Gastroesophageal sphincter (tissue), 4 donors: ENCODE measurements at regions not wholly inside any gene's neighbourhood (a gene's known extent, or its start where the extent isn't known, plus 50 kb on each side); places are given as distances from the start of the nearest gene placed in this dataset.

Source experiments
- ATAC-seq: fragments of 150-250 bp; one replicate; pipeline ENCODE4 v1.9.1; 2016; ENCODE audit warnings: mild to moderate bottlenecking, moderate library complexity
- H3K27ac ChIP-seq, 4 donors: fragments of 200-600 bp; sonication (generic) in 3 of 4; 1 replicate in 3 of 4; 2 replicates in 1 of 4; pipeline ENCODE4 v1.5.1; 2016 to 2019
- H3K27me3 ChIP-seq: fragments of 200-600 bp; sonication (generic); one replicate; pipeline ENCODE4 v1.5.1; 2019
- H3K36me3 ChIP-seq, 2 donors: fragments of 200-600 bp; sonication (generic); one replicate each; pipeline ENCODE4 v1.5.1; 2019; ENCODE audit warnings: control low read depth in 1 of 2
- H3K4me1 ChIP-seq, 3 donors: fragments of 200-600 bp; sonication (generic); 1 replicate in 2 of 3; 2 replicates in 1 of 3; pipeline ENCODE4 v1.5.1; 2016 to 2019; ENCODE audit warnings: control low read depth in 2 of 3
- H3K4me3 ChIP-seq, 2 donors: fragments of 200-600 bp; sonication (generic); one replicate each; pipeline ENCODE4 v1.5.1; 2019; ENCODE audit warnings: mild to moderate bottlenecking in 1 of 2, moderate library complexity in 1 of 2
- H3K9me3 ChIP-seq, 3 donors: fragments of 200-600 bp; sonication (generic); one replicate each; pipeline ENCODE4 v1.5.1; 2017 to 2019; ENCODE audit warnings: control low read depth in 2 of 3
- EP300 ChIP-seq: sonication (generic); formaldehyde crosslinking; IDR thresholded peaks from one replicate; pipeline ENCODE4 v1.6.1; 2017; ENCODE audit warnings: antibody characterized with exemption, mild to moderate bottlenecking
- POLR2A ChIP-seq, 2 donors: fragments of 450-650 bp; IDR thresholded peaks; one replicate each; pipeline ENCODE4 v1.6.1; 2017; ENCODE audit warnings: antibody characterized with exemption in 2 of 2, mild to moderate bottlenecking in 2 of 2, moderate library complexity in 1 of 2
- POLR2AphosphoS5 ChIP-seq: sonication (generic); formaldehyde crosslinking; IDR thresholded peaks from one replicate; pipeline ENCODE4 v1.6.1; 2017; ENCODE audit warnings: antibody characterized with exemption
- WGBS, 2 donors: methylation state at CpG; one replicate each; pipeline ENCODE4 v1.1.5; 2018; ENCODE audit warnings: low coverage in 1 of 2; 5-methylcytosine and 5-hydroxymethylcytosine counted together
- small RNA-seq, 4 donors: library from RNA; depleted of rRNA; stranded (forward); fragments of <200 nt; gene quantifications; one replicate each; pipeline ENCODE3, GENCODE V24; 2016
- TF ChIP-seq, protein P1 (sequence below), 4 experiments: fragments of 200-600 bp in 2 of 4; fragments of 450-650 bp in 2 of 4; sonication (generic) in 1 of 4; IDR thresholded peaks; one replicate each; pipeline ENCODE4 v1.5.1; 2017 to 2019; ENCODE audit warnings: antibody characterized with exemption in 4 of 4, mild to moderate bottlenecking in 2 of 4, moderate library complexity in 2 of 4

DNA sequence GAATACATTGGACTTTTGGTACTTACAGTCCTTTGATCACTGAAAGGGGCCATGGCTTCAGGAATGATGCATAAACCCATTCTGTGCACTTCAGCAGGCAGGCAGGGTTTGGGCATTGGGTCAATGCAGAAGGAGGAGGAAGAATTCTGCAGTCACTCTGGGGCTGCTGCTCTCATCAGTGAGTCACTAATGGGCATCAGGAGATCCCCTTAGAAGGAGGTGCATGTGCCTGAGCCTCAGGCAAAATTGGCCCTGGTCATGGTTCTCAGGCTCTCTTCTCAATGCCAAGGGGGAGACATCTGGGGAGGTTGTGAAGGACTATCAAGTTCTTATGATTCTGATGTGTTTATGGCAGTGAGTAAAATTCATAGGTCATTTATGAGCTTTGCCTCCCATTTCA lies 52.0 kb upstream of the TNP1 start:
- H3K36me3 ChIP-seq: no peaks in the 10 kb centered on the region
- no peak overlapping the region for H3K4me3 ChIP-seq
- no peak for ATAC-seq
- H3K4me1 ChIP-seq: peaks cover 0 to 11% (median 0%) of the 10 kb centered on the region in 3 donors
- H3K27ac ChIP-seq: no peak overlapping the region
- no peaks in the 10 kb centered on the region for H3K27me3 ChIP-seq
- TF ChIP-seq POLR2A (IDR thresholded peaks at IDR 0.05) (no peak), POLR2AphosphoS5 (no peak), EP300 (no peak)
- TF ChIP-seq, protein P1, sequence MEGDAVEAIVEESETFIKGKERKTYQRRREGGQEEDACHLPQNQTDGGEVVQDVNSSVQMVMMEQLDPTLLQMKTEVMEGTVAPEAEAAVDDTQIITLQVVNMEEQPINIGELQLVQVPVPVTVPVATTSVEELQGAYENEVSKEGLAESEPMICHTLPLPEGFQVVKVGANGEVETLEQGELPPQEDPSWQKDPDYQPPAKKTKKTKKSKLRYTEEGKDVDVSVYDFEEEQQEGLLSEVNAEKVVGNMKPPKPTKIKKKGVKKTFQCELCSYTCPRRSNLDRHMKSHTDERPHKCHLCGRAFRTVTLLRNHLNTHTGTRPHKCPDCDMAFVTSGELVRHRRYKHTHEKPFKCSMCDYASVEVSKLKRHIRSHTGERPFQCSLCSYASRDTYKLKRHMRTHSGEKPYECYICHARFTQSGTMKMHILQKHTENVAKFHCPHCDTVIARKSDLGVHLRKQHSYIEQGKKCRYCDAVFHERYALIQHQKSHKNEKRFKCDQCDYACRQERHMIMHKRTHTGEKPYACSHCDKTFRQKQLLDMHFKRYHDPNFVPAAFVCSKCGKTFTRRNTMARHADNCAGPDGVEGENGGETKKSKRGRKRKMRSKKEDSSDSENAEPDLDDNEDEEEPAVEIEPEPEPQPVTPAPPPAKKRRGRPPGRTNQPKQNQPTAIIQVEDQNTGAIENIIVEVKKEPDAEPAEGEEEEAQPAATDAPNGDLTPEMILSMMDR (IDR thresholded peaks at IDR 0.05): no peak
- no peaks in the 10 kb centered on the region for H3K9me3 ChIP-seq

DNA sequence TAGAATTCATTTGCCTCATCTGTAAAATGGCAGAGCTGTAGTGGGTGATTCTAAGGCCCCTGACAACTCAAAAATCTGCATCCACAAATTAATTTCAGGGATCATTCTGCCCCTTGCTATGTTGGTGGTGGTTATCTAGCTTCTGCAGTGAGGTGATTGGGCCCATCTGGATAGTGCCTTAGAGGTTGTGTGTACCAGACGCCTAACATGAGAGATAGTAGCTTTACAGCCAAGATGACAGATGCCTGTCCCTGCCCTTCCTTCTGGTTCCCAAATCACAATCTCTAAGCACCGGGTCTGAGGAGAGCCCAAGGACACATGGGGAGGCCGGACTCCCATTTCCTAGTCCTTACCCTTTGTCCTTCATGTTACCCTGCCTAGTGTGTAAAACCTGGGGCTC lies 51.1 kb upstream of the TNP1 start:
- Histone ChIP-seq H3K27ac (no peak overlapping the region), H3K36me3 (no peaks in the 10 kb centered on the region), H3K27me3 (no peaks in the 10 kb centered on the region), H3K4me1 (peaks cover 0 to 12% (median 0%) of the 10 kb centered on the region in 3 donors), H3K4me3 (no peak overlapping the region), H3K9me3 (no peaks in the 10 kb centered on the region)
- WGBS, 2 donors: 67 to 100% methylated on average over 1 of the region's 3 CpGs
- TF ChIP-seq EP300 (no peak), POLR2AphosphoS5 (no peak), POLR2A (IDR thresholded peaks at IDR 0.05) (no peak)
- TF ChIP-seq, protein P1 (IDR thresholded peaks at IDR 0.05): no peak
- no peak for ATAC-seq

DNA sequence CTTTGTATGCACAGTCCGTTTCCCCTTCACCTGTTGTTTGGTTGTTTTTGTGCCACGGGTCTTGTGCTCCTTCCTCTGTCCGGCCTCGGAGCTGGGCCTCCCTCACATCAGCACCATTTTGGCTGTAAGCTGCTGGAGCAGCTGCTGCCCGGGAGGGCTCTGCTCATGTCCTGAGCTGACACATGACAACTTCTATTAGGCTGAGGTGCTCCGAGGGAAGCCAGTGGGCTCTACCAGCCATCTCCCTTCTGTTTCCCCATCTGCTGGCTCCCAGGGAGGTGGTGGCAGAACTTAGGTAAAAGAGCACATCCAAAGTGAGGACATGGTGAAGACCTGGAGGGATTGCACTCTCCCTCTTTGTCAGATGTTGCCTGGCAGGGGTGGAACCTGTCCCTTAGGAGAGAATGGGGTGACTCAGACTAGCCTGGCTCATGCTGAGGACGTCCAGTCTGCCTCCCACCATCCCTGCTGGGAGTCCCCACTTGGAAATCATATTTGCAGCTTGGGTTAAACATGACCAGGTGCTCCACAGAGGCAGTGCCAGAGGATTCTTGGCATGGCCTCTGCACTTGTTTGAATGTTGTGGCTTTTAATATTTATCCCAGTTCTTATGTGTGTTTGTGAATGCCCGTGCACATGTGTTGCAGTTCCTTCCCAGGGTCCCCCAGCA lies 49.8 kb upstream of the TNP1 start:
- no peaks in the 10 kb centered on the region for H3K9me3 ChIP-seq
- TF ChIP-seq POLR2A (IDR thresholded peaks at IDR 0.05) (no peak), POLR2AphosphoS5 (no peak)
- no peak for ATAC-seq
- no peaks in the 10 kb centered on the region for H3K36me3 ChIP-seq
- H3K4me1 ChIP-seq: peaks cover 0 to 12% (median 0%) of the 10 kb centered on the region in 3 donors
- no peaks in the 10 kb centered on the region for H3K27me3 ChIP-seq
- H3K4me3 ChIP-seq: no peak overlapping the region
- H3K27ac ChIP-seq: no peak overlapping the region
- 60% methylated on average over 2 of the region's 8 CpGs; no CpG with 5 or more reads in 1 of the 2 donors for WGBS, 2 donors

Small RNA genes lying in the stretch of these regions (small RNA-seq; reads per million reads assigned to genes)
- gene RF01983: 0 reads per million in 4 donors
